Myocyte (in vitro differentiated cells): ENCODE measurements at regions not wholly inside any gene's neighbourhood (a gene's known extent, or its start where the extent isn't known, plus 50 kb on each side); places are given as distances from the start of the nearest gene placed in this dataset.
"Not testable (repeated sequence)": the region's sequence is repeated elsewhere in the genome, so short reads cannot be mapped to it uniquely, and the experiment has no call there.

Source experiments
- DNase-seq: peaks from one replicate; pipeline ENCODE4 v3.0.0-alpha.2; 2012; ENCODE audit warnings: low read depth

DNA sequence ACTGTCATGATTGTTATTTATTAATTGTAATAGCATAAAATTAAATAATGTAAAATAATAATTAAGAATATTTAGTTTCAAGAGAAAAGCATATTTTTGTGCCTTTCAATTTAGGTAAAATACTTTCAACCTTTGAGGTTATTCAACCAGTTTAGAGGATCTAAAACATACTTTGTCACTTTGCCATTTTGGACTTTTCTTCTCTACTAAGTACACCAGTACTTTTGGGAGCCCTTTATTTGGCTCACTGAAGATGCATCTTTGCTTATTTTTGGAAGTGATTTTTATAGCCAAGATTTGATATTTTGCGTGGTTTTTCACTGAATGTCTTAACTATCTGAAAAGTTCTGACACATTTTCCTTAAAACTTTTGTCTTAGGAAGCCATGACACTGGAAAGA lies 860.5 kb downstream of the SORCS1 start:
- no peak for DNase-seq

DNA sequence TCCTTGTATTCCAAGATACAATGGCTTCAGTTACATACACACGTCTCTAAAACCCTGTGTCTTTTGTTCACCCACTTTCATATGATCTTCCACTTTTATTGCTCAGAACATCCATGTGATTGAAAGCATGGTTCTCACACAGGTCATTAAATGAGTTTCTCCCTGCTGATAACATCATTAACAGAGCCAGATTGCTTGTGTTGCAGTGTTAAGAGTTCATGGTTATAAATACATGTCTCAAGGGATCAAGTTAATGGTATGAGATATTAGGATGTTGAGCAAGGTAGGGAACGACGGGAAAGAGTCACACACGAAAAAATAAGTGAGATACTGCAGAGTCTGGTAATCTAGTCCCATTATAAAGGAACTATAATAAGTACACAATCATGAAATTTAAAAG lies 861.5 kb downstream of the SORCS1 start:
- no peak for DNase-seq

DNA sequence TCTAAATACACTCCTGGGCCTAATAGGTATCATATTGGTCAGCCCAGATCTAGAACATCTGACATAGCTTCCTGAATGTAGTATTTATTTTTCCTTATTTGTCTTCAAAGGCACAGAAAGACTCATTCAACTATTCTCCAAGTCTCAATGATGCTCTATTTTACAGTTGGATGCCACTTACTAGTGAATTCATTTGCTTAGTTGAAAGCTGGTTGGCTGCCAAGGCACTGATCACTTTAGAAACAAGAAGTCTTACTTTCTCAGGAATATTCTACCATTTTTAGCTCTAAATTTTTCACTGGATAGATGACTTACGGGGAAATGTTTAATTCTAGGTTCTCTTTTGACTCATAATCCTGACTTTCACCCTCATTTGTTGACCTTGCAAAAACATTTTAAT lies 863.4 kb downstream of the SORCS1 start:
- no peak for DNase-seq

DNA sequence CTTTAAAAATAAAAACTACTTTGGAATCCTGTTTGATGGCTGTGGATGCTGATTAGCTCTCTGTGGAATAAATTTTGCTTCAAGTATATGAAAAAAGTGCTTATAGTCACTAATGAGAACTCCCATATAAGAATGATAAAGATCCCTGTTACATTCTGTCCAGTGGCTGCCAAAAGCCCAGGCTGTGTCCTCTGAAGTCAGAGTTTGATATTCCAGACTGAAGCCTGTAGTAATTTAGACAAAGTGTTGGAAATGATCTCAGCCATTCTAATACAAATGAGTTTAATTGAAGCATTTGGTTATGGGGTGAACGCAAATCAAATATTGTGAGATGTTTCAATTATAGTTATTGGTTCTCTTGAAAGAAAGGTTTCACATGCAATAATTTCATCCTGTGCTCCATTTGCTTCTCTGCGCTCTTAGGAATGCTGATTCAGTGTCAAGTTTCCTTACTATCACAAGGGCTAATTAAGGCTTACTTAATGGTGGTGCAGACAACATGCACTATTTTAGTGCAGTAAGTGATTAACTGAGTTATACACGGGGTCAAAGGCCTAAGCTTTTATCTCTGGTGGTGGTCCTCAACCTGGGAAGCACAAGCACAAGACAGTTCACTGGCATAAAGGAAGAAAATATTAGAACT lies 867.6 kb downstream of the SORCS1 start:
- DNase-seq: no peak

DNA sequence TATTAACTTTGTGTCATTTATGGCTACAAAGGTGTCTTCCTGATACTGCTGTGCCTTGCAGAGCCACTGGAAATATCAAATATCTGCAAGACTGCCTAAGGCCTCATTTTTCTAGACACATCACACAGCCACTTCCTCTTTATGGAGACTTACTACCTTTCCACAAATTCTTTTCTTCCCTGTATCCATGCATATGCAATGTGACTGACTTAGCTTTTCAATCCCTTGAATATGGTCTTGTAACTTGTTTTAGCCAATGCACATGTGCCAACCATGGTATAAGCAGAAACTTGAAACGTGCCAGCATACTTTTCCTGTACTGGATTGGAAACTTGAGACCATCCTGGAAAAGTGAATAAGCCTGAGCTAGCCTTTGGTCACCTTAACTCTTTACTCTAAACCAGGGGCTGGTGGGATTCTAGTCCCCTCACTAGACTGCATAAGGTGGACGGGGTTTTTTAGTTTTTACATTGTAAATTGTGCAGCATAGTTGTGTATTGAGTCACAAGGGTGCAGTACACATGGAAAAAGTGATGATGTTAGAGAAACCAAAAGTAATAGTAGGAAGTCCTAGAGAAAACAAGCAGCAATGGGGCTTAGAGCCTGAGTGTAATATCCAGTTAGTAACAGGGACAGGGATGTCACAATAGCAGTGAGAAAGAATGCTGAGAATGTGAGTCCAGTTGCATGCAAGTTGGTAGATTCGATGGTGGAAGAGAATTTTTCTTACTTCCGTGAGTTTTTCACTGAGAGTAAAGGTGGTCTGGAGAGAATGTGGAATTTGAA lies 879.5 kb downstream of the SORCS1 start:
- no peak for DNase-seq

DNA sequence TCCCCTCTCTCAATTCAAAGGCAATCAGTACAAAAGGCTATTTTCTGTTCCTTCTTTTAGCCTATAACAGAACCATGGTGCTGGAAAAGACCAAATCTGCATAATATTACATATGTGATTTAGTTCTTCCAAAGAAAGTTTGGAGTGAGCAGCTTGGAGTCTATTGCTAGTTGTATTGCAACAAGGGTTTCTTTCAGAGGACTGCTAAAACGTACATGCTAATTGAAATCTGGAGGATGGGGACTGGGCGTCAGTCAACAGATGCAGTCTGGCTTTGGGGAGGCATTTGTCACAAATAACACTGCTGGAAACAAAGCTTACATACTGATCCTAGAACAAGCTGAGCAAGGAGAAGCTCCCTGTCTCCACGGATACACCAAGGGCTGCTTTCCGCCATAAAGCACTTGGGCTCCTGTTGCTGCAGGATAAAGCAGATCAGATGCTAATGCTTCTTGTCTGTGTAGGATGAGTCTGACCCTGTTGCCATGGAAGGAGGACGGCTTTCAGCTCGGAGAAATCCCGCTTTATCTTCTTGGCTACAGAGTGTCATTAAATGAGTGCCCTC lies 883.5 kb downstream of the SORCS1 start:
- DNase-seq: no peak

DNA sequence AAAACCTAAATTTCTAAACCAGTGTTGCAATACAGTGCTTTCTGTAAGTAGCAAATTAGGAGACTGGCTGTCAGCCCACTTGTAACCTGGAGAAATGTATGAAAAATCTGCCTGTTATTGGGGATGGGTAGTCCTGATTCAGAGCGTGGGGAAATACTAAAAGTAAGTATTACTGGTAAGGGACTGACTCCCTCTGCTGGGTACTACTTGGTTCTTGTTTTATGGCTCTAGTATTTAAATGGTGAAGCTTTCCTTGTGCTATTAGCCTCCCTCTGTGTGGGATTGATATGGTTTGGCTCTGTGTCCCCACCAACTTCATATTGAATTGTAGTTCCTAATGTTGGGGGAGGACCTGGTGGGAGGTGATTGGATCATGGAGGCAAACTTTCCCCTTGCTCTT lies 886.1 kb downstream of the SORCS1 start:
- DNase-seq: no peak

DNA sequence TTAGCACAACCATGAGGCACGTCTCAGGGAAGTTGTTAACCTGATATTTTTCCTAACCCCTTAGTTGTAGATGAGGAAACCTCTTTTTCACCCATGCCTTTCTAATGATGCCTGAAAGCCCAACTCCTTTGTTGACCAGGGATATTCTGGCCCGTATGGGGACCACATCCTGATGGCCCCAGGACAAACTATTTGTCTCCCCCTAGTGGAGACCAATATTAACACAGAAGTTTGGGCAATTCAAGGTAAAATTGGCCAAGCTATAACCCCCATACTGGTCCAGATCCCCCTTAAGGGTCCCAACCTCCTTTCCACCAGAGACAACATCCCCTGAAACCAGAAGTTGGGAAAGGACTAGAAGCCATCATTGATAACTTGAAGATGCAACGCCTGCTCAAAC lies 893.3 kb downstream of the SORCS1 start:
- DNase-seq: no peak

DNA sequence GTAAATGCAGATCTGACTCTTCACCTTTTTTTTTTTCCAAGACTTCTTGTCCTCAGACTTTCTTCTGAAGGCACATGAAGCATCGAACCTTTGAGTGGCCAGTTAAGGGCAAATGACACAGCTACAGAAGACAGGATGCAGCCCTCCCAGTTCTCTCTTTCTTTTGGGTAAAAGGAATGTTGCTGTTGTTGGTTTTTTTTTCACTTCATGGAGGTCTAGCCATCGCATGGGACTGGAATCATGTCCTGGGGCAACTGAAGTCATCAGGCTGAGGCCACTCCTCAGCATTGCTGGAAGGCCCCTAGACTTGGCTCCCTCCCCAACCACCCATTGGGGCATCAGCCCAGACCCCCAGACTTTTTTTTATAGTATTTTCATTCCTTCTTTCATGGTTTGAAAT lies 896.5 kb downstream of the SORCS1 start:
- no peak for DNase-seq

DNA sequence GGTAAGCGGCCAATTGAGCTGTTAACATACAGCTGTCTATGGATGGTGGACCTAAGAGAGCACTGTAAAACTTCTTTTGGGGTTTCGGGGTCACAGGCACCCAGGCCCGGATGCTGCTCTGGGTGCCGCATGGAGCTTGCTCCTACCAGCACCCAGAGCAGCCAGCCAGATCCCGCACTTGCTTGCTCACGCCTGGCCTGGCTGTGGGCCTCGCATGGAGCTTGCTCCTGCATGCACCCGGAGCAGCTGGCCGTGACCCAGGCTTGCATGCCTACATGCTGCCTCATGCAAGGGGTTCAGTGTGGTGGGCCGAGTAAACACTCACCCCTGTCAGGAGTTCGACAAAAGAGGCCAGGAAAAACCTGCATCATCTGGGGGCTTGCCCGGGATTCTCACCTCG lies 896.9 kb downstream of the SORCS1 start:
- DNase-seq: no peak

DNA sequence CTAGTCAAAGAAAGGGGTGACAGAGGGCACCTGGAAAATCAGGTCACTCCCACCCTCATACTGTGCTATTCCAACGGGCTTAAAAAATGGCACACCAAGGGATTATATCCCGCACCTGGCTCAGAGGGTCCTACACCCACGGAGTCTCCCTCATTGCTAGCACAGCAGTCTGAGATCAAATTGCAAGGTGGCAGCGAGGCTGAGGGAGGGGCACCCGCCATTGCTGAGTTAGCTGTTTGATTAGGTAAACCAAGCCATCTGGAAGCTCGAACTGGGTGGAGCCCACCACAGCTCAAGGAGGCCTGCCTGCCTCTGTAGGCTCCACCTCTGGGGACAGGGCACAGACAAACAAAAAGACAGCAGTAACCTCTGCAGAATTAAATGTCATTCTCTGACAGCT lies 907.1 kb downstream of the SORCS1 start:
- DNase-seq: not testable (repeated sequence)

DNA sequence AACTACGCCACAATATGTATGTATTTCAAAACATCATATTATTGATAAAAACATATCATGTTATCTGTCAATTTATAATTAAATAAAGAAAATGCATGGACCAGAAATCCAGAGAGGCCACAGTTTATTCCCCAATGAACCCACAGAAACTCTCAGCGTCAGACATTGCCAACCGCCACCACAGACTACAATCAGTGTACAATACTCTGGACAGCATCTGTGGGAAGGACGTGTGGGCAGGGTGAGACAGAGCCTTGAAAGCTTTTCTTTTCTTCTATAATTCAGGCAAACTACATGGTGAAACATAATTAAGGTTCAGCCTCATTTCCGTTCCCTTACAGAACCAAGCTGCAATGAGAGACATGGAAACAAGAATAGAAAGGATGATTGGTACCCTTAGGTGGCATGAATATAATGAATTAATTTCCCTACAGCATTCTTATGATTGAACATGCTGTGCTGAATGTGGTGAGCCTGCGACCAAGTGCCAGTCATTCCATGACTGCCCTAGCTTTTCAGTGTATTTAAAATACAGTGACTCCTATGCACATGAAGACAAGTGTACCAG lies 909.3 kb downstream of the SORCS1 start:
- no peak for DNase-seq

DNA sequence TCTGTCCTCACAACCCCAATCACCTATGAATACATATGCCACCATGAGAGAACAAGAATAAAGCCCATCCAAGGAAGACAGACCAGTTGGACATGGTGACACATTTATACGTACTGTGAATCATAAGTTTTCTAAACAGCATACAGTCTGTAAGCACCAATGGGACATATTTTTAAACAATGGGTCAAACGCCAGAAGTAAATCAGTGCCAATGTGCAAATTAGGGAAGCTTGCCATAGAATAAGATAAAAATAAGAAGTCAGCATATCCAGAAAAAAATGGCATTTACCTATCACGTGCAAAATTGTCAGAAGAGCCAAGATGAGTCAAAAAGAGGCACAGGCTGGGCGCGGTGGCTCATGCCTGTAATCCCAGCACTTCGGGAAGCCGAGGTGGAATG lies 910.4 kb downstream of the SORCS1 start:
- no peak for DNase-seq

DNA sequence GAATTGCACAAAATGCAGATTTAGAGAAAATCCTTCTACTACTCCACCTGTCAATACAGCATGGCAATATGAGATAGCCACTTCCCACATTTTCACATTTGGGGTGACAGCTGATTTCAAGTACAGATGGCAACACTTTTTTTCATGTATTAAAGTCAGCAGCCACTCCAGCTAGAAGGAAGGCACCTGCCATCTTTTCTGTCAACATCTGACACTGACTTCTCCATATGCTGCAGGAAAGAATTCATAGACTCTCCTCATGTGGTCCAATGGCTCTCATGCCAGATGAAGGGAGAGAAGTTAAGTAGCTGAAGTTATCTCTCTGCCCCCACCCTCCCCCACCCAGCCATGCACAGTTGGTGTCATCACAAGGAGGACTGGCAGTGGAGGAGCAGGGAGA lies 912.0 kb downstream of the SORCS1 start:
- no peak for DNase-seq

DNA sequence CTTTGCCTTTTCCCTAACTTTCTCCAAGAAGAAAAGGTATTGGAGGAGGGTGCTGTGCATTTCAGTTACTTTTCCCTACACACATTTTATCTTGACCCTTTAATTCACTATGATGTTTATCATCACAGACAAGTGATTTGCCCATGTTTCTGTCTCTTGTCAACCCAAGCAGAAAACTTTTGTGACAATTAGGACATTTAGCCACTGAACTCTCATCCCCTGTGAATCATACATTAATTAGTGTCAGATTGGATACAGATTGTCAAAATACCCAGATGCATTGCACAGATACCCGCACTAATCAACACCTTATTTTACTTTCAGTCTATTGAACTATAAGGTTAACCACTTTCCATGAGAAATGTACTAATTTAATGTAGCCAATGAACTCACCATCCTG lies 912.9 kb downstream of the SORCS1 start:
- DNase-seq: no peak

DNA sequence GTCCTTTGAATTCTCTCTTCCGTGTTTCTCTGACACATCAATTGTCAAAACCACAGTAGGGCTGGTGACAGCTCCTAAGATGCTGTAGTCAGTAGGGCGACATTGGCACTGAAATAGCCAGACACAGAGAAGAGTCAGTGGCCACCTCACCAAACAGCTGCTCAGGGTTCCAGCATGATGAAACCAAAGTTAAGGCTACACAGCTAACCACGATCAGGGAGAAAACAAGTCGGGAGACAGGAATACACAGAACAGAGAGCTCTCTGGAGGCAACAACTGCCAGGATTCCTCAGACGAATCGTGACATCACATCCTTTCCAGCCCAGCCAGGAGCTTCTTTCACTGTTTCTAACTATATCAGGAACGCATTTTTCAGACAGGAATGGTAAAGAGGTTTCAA lies 922.2 kb downstream of the SORCS1 start:
- peak; percentile 9 for DNase-seq

DNA sequence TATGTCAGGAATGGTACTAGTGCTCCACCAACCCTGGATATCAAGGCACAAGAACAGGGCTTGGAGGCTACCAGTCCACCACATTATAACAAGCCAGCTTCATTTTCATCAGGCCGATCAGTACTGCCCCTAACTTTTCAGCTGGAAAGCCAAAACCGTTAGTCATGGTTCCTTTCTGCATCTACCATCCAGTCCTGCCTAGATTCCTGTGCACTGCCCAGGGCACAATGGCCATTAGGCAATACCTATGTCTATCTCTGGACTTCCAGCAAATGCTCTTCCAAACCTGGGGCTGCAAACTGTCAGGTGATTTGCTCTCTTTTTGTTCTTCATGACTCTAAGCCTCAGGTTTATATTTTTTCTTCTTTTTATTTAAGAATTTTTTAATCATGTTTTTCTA lies 937.7 kb downstream of the SORCS1 start:
- no peak for DNase-seq

DNA sequence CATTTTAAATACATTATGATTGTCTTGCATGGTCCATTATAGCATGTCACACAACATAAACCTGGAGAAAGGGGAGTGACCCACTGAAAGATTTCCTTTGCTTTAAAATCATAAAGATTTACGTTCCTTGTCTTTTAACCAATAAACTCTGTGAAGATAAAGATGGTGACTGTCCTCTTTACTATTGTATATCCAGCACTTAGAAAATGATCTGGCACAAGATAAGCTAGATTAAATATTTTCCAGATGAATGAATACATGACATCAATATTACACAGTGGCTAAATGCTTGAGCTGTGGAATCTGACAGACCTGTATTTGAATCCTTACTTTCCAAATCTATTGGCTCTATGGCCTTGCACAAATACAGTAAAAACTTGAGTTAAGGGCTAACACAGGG lies 938.4 kb downstream of the SORCS1 start:
- DNase-seq: no peak

DNA sequence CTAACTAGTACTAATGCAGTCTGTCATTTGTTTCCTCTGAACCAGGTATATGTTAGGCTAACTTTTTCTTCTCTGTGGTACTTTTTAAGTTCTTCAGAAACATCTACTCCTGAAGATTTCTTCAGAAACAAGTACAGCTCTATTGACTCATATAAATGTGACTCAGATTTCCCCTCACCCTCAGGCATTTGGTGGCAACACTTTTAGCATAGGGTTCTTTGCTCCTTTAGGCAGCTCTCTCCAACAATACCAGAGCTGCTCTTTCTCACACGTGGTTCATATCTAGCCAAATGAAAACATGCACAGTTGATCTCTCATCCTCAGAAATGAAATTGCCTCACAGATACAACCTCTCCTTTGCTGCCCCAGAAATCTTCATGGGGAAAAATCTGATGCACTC lies 939.8 kb downstream of the SORCS1 start:
- no peak for DNase-seq

DNA sequence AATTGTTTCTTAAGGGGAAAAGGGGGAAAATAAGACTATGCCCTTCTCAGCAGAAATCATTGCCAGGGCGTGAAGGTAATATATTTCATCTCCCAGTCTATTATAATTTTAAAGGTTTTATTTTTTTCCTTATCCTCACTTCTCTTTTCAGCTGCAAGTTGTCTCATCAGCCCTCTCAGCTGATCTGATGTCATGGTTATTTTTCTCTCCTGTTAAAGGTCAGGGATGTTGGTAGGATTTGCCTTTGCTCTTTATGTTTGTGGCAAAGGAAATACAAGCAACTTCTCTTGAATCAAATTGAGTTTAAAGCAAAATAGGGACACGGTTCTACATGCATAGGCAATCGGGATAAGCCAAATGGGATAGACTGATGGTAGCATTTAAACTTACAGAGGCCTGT lies 946.9 kb downstream of the SORCS1 start:
- no peak for DNase-seq

DNA sequence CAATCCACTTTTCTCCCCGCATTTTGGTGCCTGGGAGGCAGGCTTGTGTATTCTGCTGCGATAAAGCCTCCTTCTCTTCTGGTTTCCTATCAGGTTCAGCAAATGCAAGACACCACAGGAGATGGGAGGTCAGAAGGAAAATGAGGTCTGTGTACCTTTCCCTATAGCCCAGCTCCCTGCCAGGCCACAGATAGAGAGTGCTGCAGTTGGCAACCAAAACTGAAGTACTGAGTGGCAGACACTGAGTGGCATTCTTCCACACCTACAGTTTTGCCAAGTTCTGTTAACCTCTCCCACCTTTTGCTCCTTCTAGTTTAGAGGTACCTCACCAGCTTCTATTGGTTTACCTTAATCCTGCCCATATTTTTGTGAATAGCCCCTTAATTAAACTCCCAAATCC lies 948.4 kb downstream of the SORCS1 start:
- DNase-seq: no peak

DNA sequence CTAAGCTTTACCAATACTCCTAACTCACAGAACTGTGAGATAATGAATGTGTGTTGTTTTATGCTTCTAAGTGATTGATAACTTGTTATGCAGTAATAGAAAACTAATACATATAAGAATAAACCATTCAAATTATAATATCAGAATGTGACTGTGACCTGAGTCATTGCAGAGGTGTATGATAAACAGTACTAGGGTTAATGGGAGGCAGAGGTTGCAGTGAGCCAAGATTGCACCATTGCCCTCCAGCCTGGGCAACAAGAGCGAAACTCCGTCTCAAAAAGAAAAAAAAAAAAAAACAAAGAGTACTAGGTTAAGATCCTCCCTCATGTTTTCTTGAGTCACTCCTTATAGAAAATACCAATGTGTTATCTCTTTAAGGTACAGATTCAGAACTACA lies 950.3 kb downstream of the SORCS1 start:
- no peak for DNase-seq

DNA sequence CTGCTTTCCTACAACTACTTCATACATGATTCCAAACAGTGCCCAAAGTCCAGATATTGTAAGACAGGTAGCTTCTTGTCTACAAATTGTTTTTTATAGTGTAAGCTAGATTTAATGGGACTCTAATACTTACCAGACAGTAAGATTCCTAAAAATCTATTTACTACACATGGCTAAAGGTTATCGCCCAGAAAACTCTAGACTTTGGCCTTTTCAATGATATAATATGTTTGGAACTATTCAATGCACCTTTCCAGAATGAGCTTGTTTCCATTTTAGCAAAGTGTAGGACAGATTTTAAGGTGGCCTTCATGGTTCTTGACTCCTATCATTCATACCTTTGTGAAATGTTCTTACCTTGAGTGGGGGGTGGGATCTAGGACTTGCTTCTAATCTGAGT lies 951.0 kb downstream of the SORCS1 start:
- DNase-seq: no peak
